HG03439 (cell line): ENCODE measurements at regions not wholly inside any gene's neighbourhood (a gene's known extent, or its start where the extent isn't known, plus 50 kb on each side); places are given as distances from the start of the nearest gene placed in this dataset.
"Not testable (repeated sequence)": the region's sequence is repeated elsewhere in the genome, so short reads cannot be mapped to it uniquely, and the experiment has no call there.

Experiments
- ATAC-seq: cut with Tn5 transposase; IDR thresholded peaks from one replicate; pipeline ENCODE4 v1.9.1; 2021; ENCODE audit warnings: mild to moderate bottlenecking, moderate library complexity; ENCODE audit not compliant: unreplicated experiment

DNA sequence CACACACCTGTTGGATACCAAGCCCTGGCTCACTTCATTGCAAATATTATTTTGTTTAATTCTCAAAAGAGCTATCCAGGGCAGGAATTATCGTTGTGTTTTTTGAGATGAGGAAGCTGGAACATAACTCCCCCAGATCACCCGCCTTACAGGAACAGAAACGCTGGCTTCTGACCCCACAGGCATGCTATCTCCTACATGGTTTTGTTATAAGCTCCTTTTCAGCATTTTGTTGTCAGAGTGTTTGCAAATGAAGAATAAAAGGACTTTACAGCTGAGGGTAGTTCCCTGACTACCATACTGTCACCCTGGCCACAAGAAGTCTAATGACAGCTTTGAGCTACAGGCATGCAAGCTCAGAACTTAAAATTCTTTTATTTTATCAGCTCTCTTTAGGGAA, 62.0 kb upstream of the MRPS9 start:
- no peak for ATAC-seq

DNA sequence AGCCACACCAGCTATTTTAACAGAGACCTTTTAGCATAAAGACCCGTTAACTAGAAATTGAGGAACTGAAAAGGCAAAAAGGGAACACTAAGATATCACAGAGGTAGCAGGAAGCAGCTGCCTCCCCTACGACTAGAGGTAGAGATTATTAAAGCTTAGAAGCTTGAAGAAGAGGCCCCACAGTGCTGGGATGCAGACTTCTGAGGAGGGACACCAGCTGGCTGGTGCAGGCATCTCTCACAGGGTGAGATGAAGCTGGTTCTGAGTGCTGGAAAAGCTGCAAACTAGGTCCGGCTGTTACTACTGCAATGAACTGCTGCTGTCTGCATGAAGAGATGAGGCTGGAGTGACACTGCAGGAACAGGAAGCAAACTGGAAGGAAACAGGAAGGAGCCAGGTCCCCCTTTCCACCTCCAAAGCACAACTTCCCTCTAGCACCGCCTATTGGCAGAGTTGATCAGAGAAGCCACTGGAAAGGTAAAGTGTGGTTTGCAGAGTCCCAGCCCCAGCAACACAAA, 61.2 kb upstream of the MRPS9 start:
- ATAC-seq: peak; percentile 94

- no peak for ATAC-seq
Measured at GRCh38 chr2:104977958-104978357, 59.9 kb upstream of the MRPS9 start.

GRCh38 chr2:104979786-104980185, 58.1 kb upstream of the MRPS9 start:
- not testable (repeated sequence) for ATAC-seq

- ATAC-seq: no peak
Measured at GRCh38 chr2:104982111-104982510, 55.8 kb upstream of the MRPS9 start.
